IMR-90 (cell line): ENCODE measurements at regions not wholly inside any gene's neighbourhood (a gene's known extent, or its start where the extent isn't known, plus 50 kb on each side); places are given as distances from the start of the nearest gene placed in this dataset.

Experiments
- ATAC-seq: fragments of 200-7000 bp; cut with Tn5 transposase; 2 replicates; pipeline ENCODE4 v1.9.1; 2020; ENCODE audit warnings: low read depth, mild to moderate bottlenecking, moderate library complexity
- BruUV-seq: library from RNA; stranded (reverse); fragments of 400-500 nt; replicated peaks from 2 replicates; lab custom pipeline; 2021; lab: Mats Ljungman, UMichigan
- CTCF ChIA-PET: fragments of 300-600 bp; formaldehyde crosslinking; extraction: SDS; loops from one replicate; lab custom pipeline; 2021; ENCODE audit warnings: antibody characterized with exemption; lab: Yijun Ruan, JAX
- POLR2A ChIA-PET: fragments of 300-600 bp; sonication (Branson Sonifier 250); formaldehyde crosslinking; loops from one replicate; lab custom pipeline; 2022; ENCODE audit warnings: antibody characterized with exemption; ENCODE audit not compliant: unreplicated experiment; lab: Charles Lee
- DNase-seq: peaks from one replicate; pipeline ENCODE4 v3.0.0; 2013
- H2AFZ ChIP-seq: replicated peaks from 2 replicates; pipeline ENCODE3; 2013; ENCODE audit warnings: low read length, mild to moderate bottlenecking; ENCODE audit not compliant: poor library complexity
- H2AK5ac ChIP-seq: 2 replicates; pipeline ENCODE4 v1.6.1; 2013; ENCODE audit warnings: low read depth, low read length, inconsistent platforms
- H2AK9ac ChIP-seq: replicated peaks from 2 replicates; pipeline ENCODE3; 2013; ENCODE audit warnings: mild to moderate bottlenecking, low read depth, low read length, moderate library complexity; ENCODE audit not compliant: poor library complexity
- H2BK120ac ChIP-seq: 2 replicates; pipeline ENCODE4 v1.6.1; 2013; ENCODE audit warnings: low read depth, low read length, inconsistent platforms
- H2BK15ac ChIP-seq: 3 replicates; pipeline ENCODE4 v1.6.1; 2013; ENCODE audit warnings: low read depth, low read length, inconsistent platforms
- H2BK20ac ChIP-seq: 2 replicates; pipeline ENCODE4 v1.6.1; 2013; ENCODE audit warnings: low read depth, mild to moderate bottlenecking, inconsistent platforms, low read length, moderate library complexity
- H2BK5ac ChIP-seq: 2 replicates; pipeline ENCODE4 v1.6.1; 2013; ENCODE audit warnings: mild to moderate bottlenecking, low read depth, low read length, inconsistent platforms; ENCODE audit not compliant: poor library complexity, severe bottlenecking
- H3K14ac ChIP-seq: replicated peaks from 2 replicates; pipeline ENCODE4 v1.6.1; 2013; ENCODE audit warnings: low read depth, low read length, inconsistent platforms
- H3K18ac ChIP-seq: 2 replicates; pipeline ENCODE4 v1.6.1; 2013; ENCODE audit warnings: low read depth, low read length, control low read depth
- H3K23ac ChIP-seq: 2 replicates; pipeline ENCODE4 v1.6.1; 2013; ENCODE audit warnings: low read depth, low read length, inconsistent platforms
- H3K27ac ChIP-seq: 2 replicates; pipeline ENCODE4 v1.5.1; 2013; ENCODE audit warnings: mild to moderate bottlenecking, control low read depth, low read length; ENCODE audit not compliant: insufficient read depth
- H3K27me3 ChIP-seq: 2 replicates; pipeline ENCODE4 v1.6.1; 2013; ENCODE audit warnings: low read length; ENCODE audit not compliant: control insufficient read depth, insufficient read depth
- H3K36me3 ChIP-seq: 2 replicates; pipeline ENCODE4 v1.6.1; 2013; ENCODE audit warnings: low read length, mixed read lengths; ENCODE audit not compliant: control insufficient read depth, insufficient read depth
- H3K4ac ChIP-seq: 2 replicates; pipeline ENCODE4 v1.6.1; 2013; ENCODE audit warnings: low read depth, low read length, inconsistent platforms
- H3K4me1 ChIP-seq: 2 replicates; pipeline ENCODE4 v1.6.1; 2013; ENCODE audit warnings: low read length, mixed read lengths; ENCODE audit not compliant: control insufficient read depth, insufficient read depth
- H3K4me2 ChIP-seq: 2 replicates; pipeline ENCODE4 v1.6.1; 2013; ENCODE audit warnings: low read depth, mild to moderate bottlenecking, control low read depth, low read length, moderate library complexity
- H3K4me3 ChIP-seq: 2 replicates; pipeline ENCODE4 v1.5.1; 2013; ENCODE audit warnings: low read depth, mild to moderate bottlenecking, control low read depth, low read length, moderate library complexity; ENCODE audit not compliant: insufficient read depth
- H3K56ac ChIP-seq: 2 replicates; pipeline ENCODE4 v1.6.1; 2013; ENCODE audit warnings: low read length, inconsistent platforms; ENCODE audit not compliant: insufficient read depth; ENCODE audit errors: extremely low read depth
- H3K79me1 ChIP-seq, 2 experiments: 2 replicates each; pipeline ENCODE4 v1.6.1; 2013; ENCODE audit warnings: low read length in 2 of 2, inconsistent platforms in 1 of 2, low read depth in 1 of 2
- H3K9ac ChIP-seq: 2 replicates; pipeline ENCODE4 v1.6.1; 2013; ENCODE audit warnings: low read depth, low read length, control low read depth
- H3K9me1 ChIP-seq: 2 replicates; pipeline ENCODE4 v1.6.1; 2013; ENCODE audit warnings: low read length, inconsistent platforms; ENCODE audit not compliant: insufficient read depth
- H3K9me3 ChIP-seq: 2 replicates; pipeline ENCODE4 v1.6.1; 2013; ENCODE audit warnings: low read length; ENCODE audit not compliant: control insufficient read depth, insufficient read depth
- H4K20me1 ChIP-seq: 2 replicates; pipeline ENCODE4 v1.6.1; 2013; ENCODE audit warnings: low read length, inconsistent platforms; ENCODE audit not compliant: insufficient read depth
- H4K5ac ChIP-seq: 2 replicates; pipeline ENCODE4 v1.6.1; 2013; ENCODE audit warnings: mild to moderate bottlenecking, low read depth, low read length, control low read depth
- H4K8ac ChIP-seq, 2 experiments: 2 replicates each; pipeline ENCODE4 v1.6.1; 2013; ENCODE audit warnings: low read depth in 2 of 2, low read length in 2 of 2, control low read depth in 1 of 2, inconsistent platforms in 1 of 2
- H4K91ac ChIP-seq: 2 replicates; pipeline ENCODE4 v1.6.1; 2013; ENCODE audit warnings: low read depth, low read length, inconsistent platforms; ENCODE audit not compliant: insufficient read depth
- BHLHE40 ChIP-seq: fragments of 150-350 bp; IDR thresholded peaks from 2 replicates; pipeline ENCODE4 v1.6.1; 2016; ENCODE audit warnings: mild to moderate bottlenecking, low read depth, low read length
- CEBPB ChIP-seq: IDR thresholded peaks from 2 replicates; pipeline ENCODE4 v1.6.1; 2012; ENCODE audit warnings: low read depth, low read length, improper control_type of control experiment
- CHD1 ChIP-seq: IDR thresholded peaks from 2 replicates; pipeline ENCODE4 v1.6.1; 2012; ENCODE audit warnings: low read depth, low read length, improper control_type of control experiment
- FOS ChIP-seq: fragments of 150-350 bp; IDR thresholded peaks from 2 replicates; pipeline ENCODE4 v1.6.1; 2016; ENCODE audit warnings: low read depth, low read length
- MAFK ChIP-seq: IDR thresholded peaks from 2 replicates; pipeline ENCODE4 v1.6.1; 2012; ENCODE audit warnings: low read depth, low read length, improper control_type of control experiment
- MAZ ChIP-seq: IDR thresholded peaks from 2 replicates; pipeline ENCODE4 v1.6.1; 2012; ENCODE audit warnings: low read depth, mild to moderate bottlenecking, low read length, improper control_type of control experiment, moderate library complexity, borderline replicate concordance
- MXI1 ChIP-seq: IDR thresholded peaks from 2 replicates; pipeline ENCODE4 v1.6.1; 2012; ENCODE audit warnings: low read depth, mild to moderate bottlenecking, low read length, moderate library complexity, borderline replicate concordance
- NFE2L2 ChIP-seq: fragments of 150-350 bp; IDR thresholded peaks from 2 replicates; pipeline ENCODE4 v1.6.1; 2016; ENCODE audit warnings: low read depth, mild to moderate bottlenecking, low read length
- POLR2A ChIP-seq: IDR thresholded peaks from 2 replicates; pipeline ENCODE4 v1.6.1; 2012; ENCODE audit warnings: mild to moderate bottlenecking, low read depth, low read length
- RAD21 ChIP-seq: IDR thresholded peaks from 2 replicates; pipeline ENCODE4 v1.6.1; 2012; ENCODE audit warnings: low read length, improper control_type of control experiment
- RFX5 ChIP-seq: IDR thresholded peaks from 2 replicates; pipeline ENCODE4 v1.8.0; 2012; ENCODE audit warnings: low read depth, mild to moderate bottlenecking, low read length, moderate library complexity
- SMC3 ChIP-seq: fragments of 150-350 bp; IDR thresholded peaks from 2 replicates; pipeline ENCODE4 v1.6.1; 2016; ENCODE audit warnings: low read depth, mild to moderate bottlenecking, antibody characterized with exemption, low read length, moderate library complexity
- WGBS, 2 experiments: methylation state at CpG; one replicate each; pipeline versions ENCODE4 v1.1.5 to v1.1.7; 2013; ENCODE audit warnings: missing lambda C conversion rate in 2 of 2; ENCODE audit not compliant: insufficient read length in 1 of 2; ENCODE audit errors: extremely low coverage in 2 of 2; 5-methylcytosine and 5-hydroxymethylcytosine counted together
- dilution Hi-C: fragments of 300-500 bp; cut with HindIII; formaldehyde crosslinking; loops from one replicate; pipeline ENCODE4 v1.14.3; 2018; ENCODE audit warnings: low sequenced_read_pairs; ENCODE audit not compliant: unreplicated experiment
- in situ Hi-C: fragments of 300-500 bp; cut with MboI; formaldehyde crosslinking; loops from 3 replicates; pipeline ENCODE4 v1.14.3; 2019; ENCODE audit warnings: low sequenced_read_pairs, inconsistent platforms, mixed read lengths
- intact Hi-C: fragments of 100-400 bp; cut with micrococcal nuclease; formaldehyde crosslinking; loops from 2 replicates; pipeline ENCODE4 v1.10.0; 2022
- TF ChIP-seq, protein P1 (sequence below): fragments of 150-350 bp; IDR thresholded peaks from 2 replicates; pipeline ENCODE4 v1.6.1; 2016; ENCODE audit warnings: low read depth, mild to moderate bottlenecking, low read length, moderate library complexity, borderline replicate concordance
- TF ChIP-seq, protein P2 (sequence below): conservative IDR thresholded peaks from 2 replicates; pipeline ENCODE4 v1.5.1; 2012; ENCODE audit warnings: mild to moderate bottlenecking, low read depth, low read length, improper control_type of control experiment
- TF ChIP-seq, protein P3 (sequence below): fragments of 150-350 bp; IDR thresholded peaks from 2 replicates; pipeline ENCODE4 v1.6.1; 2017; ENCODE audit warnings: mild to moderate bottlenecking, antibody characterized with exemption, low read length, low read depth

DNA sequence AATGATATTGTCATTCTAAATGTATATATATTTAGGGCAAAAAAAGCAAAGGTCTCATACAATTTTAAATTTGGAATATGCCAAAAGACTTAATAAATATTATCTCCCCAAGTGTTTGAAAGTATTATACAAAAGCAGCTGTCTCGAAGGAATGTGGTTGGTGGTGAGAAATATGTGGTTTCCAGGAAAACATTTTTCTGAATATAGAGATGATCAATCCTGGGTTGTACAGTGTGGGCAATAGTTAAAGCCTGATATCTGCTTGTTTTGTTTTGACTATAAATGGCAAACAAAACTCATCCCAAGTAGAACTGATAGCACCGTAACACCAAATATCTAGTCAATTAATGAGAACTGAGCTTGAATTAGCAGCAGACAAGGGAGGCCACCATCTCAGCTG is 391.8 kb upstream of the CD180 start:
- Histone ChIP-seq H2AK5ac (no peak overlapping the region), H3K36me3 (no peaks in the 10 kb centered on the region), H4K20me1 (no peaks in the 10 kb centered on the region), H2BK5ac (no peak overlapping the region), H4K5ac (no peak overlapping the region), H3K4ac (no peak overlapping the region), H3K27me3 (no peaks in the 10 kb centered on the region), H2AK9ac (no peak overlapping the region), H3K9ac (no peak overlapping the region), H3K56ac (no peak overlapping the region), H3K9me3 (no peaks in the 10 kb centered on the region; the same call in 1 of the 2 replicates), H3K4me2 (no peak overlapping the region), H2BK15ac (no peak overlapping the region), H3K4me1 (no peaks in the 10 kb centered on the region), H2BK20ac (no peak overlapping the region), H3K14ac (no peak overlapping the region), H4K91ac (no peak overlapping the region), H3K9me1 (no peaks in the 10 kb centered on the region), H3K27ac (no peak overlapping the region), H3K18ac (no peak overlapping the region), H2BK120ac (no peak overlapping the region), H3K79me1 (no peaks in the 10 kb centered on the region), H2AFZ (no peak overlapping the region), H4K8ac (no peak overlapping the region), H3K23ac (no peak overlapping the region), H3K4me3 (no peak overlapping the region)
- BruUV-seq: no TSS peak
- ChIA-PET POLR2A (no interaction called here), CTCF (no interaction called here)
- no peak for DNase-seq
- dilution Hi-C loops: no loop called here
- in situ Hi-C loops: no loop called here
- ATAC-seq: no peak
- intact Hi-C loops: no loop called here
- no CpG with 5 or more reads among the region's 2 CpGs for WGBS, 2 experiments
- no peak for TF ChIP-seq RAD21
- TF ChIP-seq POLR2A: no peak
- TF ChIP-seq BHLHE40: no peak
- no peak for TF ChIP-seq RFX5
- TF ChIP-seq, protein P1, sequence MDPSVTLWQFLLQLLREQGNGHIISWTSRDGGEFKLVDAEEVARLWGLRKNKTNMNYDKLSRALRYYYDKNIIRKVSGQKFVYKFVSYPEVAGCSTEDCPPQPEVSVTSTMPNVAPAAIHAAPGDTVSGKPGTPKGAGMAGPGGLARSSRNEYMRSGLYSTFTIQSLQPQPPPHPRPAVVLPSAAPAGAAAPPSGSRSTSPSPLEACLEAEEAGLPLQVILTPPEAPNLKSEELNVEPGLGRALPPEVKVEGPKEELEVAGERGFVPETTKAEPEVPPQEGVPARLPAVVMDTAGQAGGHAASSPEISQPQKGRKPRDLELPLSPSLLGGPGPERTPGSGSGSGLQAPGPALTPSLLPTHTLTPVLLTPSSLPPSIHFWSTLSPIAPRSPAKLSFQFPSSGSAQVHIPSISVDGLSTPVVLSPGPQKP: no peak
- TF ChIP-seq, protein P2, sequence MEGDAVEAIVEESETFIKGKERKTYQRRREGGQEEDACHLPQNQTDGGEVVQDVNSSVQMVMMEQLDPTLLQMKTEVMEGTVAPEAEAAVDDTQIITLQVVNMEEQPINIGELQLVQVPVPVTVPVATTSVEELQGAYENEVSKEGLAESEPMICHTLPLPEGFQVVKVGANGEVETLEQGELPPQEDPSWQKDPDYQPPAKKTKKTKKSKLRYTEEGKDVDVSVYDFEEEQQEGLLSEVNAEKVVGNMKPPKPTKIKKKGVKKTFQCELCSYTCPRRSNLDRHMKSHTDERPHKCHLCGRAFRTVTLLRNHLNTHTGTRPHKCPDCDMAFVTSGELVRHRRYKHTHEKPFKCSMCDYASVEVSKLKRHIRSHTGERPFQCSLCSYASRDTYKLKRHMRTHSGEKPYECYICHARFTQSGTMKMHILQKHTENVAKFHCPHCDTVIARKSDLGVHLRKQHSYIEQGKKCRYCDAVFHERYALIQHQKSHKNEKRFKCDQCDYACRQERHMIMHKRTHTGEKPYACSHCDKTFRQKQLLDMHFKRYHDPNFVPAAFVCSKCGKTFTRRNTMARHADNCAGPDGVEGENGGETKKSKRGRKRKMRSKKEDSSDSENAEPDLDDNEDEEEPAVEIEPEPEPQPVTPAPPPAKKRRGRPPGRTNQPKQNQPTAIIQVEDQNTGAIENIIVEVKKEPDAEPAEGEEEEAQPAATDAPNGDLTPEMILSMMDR: no peak
- TF ChIP-seq MAFK: no peak
- no peak for TF ChIP-seq CEBPB
- TF ChIP-seq SMC3: no peak
- TF ChIP-seq MAZ: no peak
- no peak for TF ChIP-seq MXI1
- no peak for TF ChIP-seq CHD1
- no peak for TF ChIP-seq NFE2L2
- TF ChIP-seq, protein P3, sequence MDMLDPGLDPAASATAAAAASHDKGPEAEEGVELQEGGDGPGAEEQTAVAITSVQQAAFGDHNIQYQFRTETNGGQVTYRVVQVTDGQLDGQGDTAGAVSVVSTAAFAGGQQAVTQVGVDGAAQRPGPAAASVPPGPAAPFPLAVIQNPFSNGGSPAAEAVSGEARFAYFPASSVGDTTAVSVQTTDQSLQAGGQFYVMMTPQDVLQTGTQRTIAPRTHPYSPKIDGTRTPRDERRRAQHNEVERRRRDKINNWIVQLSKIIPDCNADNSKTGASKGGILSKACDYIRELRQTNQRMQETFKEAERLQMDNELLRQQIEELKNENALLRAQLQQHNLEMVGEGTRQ: no peak
- TF ChIP-seq FOS: no peak
